HepG2 (cell line): ENCODE measurements at regions not wholly inside any gene's neighbourhood (a gene's known extent, or its start where the extent isn't known, plus 50 kb on each side); places are given as distances from the start of the nearest gene placed in this dataset.

Source experiments
- CEBPB ChIP-seq: IDR thresholded peaks from 2 replicates; pipeline ENCODE4 v1.6.1; 2011; ENCODE audit warnings: low read depth, low read length, improper control_type of control experiment, borderline replicate concordance
- E2F1 ChIP-seq: sonication (generic); formaldehyde crosslinking; IDR thresholded peaks from 2 replicates; pipeline ENCODE4 v1.5.0; 2020; ENCODE audit warnings: missing genetic modification reagents
- GABPB1 ChIP-seq: IDR thresholded peaks from 2 replicates; pipeline ENCODE4 v1.6.1; 2016; ENCODE audit warnings: mild to moderate bottlenecking, missing genetic modification reagents, moderate library complexity, missing compliant biosample characterization
- GPBP1L1 ChIP-seq: sonication (generic); formaldehyde crosslinking; IDR thresholded peaks from 2 replicates; pipeline ENCODE4 v1.5.0; 2020; ENCODE audit warnings: mild to moderate bottlenecking, missing genetic modification reagents
- PHB2 ChIP-seq: fragments of 450-650 bp; IDR thresholded peaks from 2 replicates; pipeline ENCODE4 v1.6.1; 2018; ENCODE audit not compliant: partially characterized antibody
- RELA ChIP-seq: sonication (generic); formaldehyde crosslinking; IDR thresholded peaks from 2 replicates; pipeline ENCODE4 v1.4.0; 2020; ENCODE audit warnings: missing genetic modification reagents
- SRY ChIP-seq: sonication (generic); formaldehyde crosslinking; IDR thresholded peaks from 2 replicates; pipeline ENCODE4 v1.8.0; 2022; ENCODE audit warnings: mild to moderate bottlenecking, missing genetic modification reagents
- ZBTB38 ChIP-seq: sonication (generic); formaldehyde crosslinking; IDR thresholded peaks from 2 replicates; pipeline ENCODE4 v1.5.1; 2020; ENCODE audit warnings: mild to moderate bottlenecking, missing genetic modification reagents
- ZFP36 ChIP-seq: fragments of 150-350 bp; IDR thresholded peaks from 2 replicates; pipeline ENCODE4 v1.6.1; 2018; ENCODE audit warnings: borderline replicate concordance, low read length, low read depth; ENCODE audit not compliant: partially characterized antibody
- ZNF557 ChIP-seq: sonication (generic); formaldehyde crosslinking; IDR thresholded peaks from 2 replicates; pipeline ENCODE4 v1.4.0; 2020; ENCODE audit warnings: missing genetic modification reagents
- ZNF605 ChIP-seq: sonication (generic); formaldehyde crosslinking; IDR thresholded peaks from 2 replicates; pipeline ENCODE4 v1.8.0; 2022; ENCODE audit warnings: mild to moderate bottlenecking, missing genetic modification reagents
- ZNF780A ChIP-seq: sonication (generic); formaldehyde crosslinking; IDR thresholded peaks from 2 replicates; pipeline ENCODE4 v1.8.0; 2022; ENCODE audit warnings: mild to moderate bottlenecking, missing genetic modification reagents, moderate library complexity
- TF ChIP-seq, protein P1 (sequence below): IDR thresholded peaks from 2 replicates; pipeline ENCODE4 v1.6.1; 2016; ENCODE audit warnings: low read depth, borderline replicate concordance
- TF ChIP-seq, protein P2 (sequence below): fragments of 450-650 bp; IDR thresholded peaks from 2 replicates; pipeline ENCODE4 v1.6.1; 2017; ENCODE audit warnings: mild to moderate bottlenecking

DNA sequence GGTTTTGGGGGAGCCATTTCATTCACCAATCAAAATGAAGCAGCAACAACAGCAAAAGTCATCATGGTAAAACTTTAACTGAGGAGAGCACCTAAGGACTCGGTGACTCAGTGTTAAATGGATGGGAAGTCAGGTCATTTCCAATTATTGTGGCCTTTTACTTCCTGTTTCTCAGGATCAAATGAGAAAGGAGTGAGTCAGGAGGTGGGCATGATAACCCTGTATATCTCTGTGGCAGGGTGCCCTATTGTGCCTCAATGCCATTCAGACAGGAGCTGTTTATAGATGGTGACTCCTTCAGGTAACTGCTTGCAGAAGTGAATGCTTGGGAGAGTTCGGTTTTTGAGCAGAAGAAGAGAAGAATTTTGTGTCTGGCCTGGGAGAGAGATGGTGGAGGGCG is 135.5 kb upstream of the CPM start:
- no peak for TF ChIP-seq CEBPB
- no peak for TF ChIP-seq ZNF557 (CRISPR knock-in tag)
- no peak for TF ChIP-seq ZNF605 (CRISPR knock-in tag)
- TF ChIP-seq ZFP36, result no peak
- TF ChIP-seq RELA (CRISPR knock-in tag), result no peak
- no peak for TF ChIP-seq E2F1
- TF ChIP-seq, protein P1, sequence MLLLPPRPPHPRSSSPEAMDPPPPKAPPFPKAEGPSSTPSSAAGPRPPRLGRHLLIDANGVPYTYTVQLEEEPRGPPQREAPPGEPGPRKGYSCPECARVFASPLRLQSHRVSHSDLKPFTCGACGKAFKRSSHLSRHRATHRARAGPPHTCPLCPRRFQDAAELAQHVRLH (CRISPR knock-in tag), result no peak
- no peak for TF ChIP-seq PHB2
- TF ChIP-seq, protein P2, sequence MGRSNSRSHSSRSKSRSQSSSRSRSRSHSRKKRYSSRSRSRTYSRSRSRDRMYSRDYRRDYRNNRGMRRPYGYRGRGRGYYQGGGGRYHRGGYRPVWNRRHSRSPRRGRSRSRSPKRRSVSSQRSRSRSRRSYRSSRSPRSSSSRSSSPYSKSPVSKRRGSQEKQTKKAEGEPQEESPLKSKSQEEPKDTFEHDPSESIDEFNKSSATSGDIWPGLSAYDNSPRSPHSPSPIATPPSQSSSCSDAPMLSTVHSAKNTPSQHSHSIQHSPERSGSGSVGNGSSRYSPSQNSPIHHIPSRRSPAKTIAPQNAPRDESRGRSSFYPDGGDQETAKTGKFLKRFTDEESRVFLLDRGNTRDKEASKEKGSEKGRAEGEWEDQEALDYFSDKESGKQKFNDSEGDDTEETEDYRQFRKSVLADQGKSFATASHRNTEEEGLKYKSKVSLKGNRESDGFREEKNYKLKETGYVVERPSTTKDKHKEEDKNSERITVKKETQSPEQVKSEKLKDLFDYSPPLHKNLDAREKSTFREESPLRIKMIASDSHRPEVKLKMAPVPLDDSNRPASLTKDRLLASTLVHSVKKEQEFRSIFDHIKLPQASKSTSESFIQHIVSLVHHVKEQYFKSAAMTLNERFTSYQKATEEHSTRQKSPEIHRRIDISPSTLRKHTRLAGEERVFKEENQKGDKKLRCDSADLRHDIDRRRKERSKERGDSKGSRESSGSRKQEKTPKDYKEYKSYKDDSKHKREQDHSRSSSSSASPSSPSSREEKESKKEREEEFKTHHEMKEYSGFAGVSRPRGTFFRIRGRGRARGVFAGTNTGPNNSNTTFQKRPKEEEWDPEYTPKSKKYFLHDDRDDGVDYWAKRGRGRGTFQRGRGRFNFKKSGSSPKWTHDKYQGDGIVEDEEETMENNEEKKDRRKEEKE, result no peak
- no peak for TF ChIP-seq ZNF780A (CRISPR knock-in tag)
- TF ChIP-seq GABPB1, result no peak
- TF ChIP-seq ZBTB38 (CRISPR knock-in tag), result no peak
- TF ChIP-seq GPBP1L1 (CRISPR knock-in tag), result no peak
- TF ChIP-seq SRY (CRISPR knock-in tag), result no peak
